Skin epidermis (tissue), 12 donors: ENCODE measurements at regions not wholly inside any gene's neighbourhood (a gene's known extent, or its start where the extent isn't known, plus 50 kb on each side); places are given as distances from the start of the nearest gene placed in this dataset.

Source experiments
- H3K27ac ChIP-seq, 21 experiments: fragments of 200-600 bp; sonication (generic) in 11 of 21; one replicate each; pipeline ENCODE4 v1.5.0; 2020; ENCODE audit warnings: mild to moderate bottlenecking in 3 of 21, inconsistent platforms in 2 of 21, moderate library complexity in 2 of 21
- H3K4me3 ChIP-seq, 7 experiments: fragments of 200-600 bp; sonication (generic) in 2 of 7; one replicate each; pipeline ENCODE4 v1.5.0; 2020; ENCODE audit warnings: inconsistent platforms in 2 of 7, mild to moderate bottlenecking in 2 of 7, moderate library complexity in 1 of 7

DNA sequence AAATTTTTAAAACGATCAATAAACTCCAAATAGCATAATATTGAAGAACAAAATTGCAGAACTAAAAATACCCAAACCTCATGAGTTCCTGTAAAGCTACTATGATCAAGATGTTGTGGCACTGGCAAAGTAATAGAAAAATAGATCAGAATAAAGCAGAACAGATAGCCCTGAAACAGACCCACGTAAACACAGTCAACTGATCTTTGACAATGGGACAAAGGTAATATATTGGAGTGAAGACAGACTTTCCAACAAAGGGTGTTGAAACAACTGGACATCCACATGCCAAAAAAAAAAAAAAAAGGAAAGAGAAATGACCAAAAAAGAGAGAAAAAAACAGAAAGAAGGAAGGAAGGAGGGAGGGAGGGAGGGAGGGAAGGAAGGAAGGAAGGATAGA, 138.7 kb downstream of the IRS2 start:
- Histone ChIP-seq H3K4me3 (no peak overlapping the region), H3K27ac (no peak overlapping the region)

GRCh38 chr13:109647053-109647452, 139.3 kb downstream of the IRS2 start:
- H3K27ac ChIP-seq = no peak overlapping the region
- H3K4me3 ChIP-seq = no peak overlapping the region

GRCh38 chr13:109646423-109646822, 140.0 kb downstream of the IRS2 start:
- Histone ChIP-seq H3K27ac (no peak overlapping the region), H3K4me3 (no peak overlapping the region)

- Histone ChIP-seq H3K27ac (no peak overlapping the region), H3K4me3 (no peak overlapping the region)
Measured at GRCh38 chr13:109645831-109646230, 140.6 kb downstream of the IRS2 start.

- Histone ChIP-seq H3K4me3 (no peak overlapping the region), H3K27ac (no peak overlapping the region)
Measured at GRCh38 chr13:109644956-109645355, 141.4 kb downstream of the IRS2 start.

- Histone ChIP-seq H3K4me3 (no peak overlapping the region), H3K27ac (no peak overlapping the region)
Measured at GRCh38 chr13:109644069-109644750, 142.2 kb downstream of the IRS2 start.

- no peak overlapping the region for H3K27ac ChIP-seq
- H3K4me3 ChIP-seq = no peak overlapping the region
Measured at GRCh38 chr13:109642358-109642757, 144.0 kb downstream of the IRS2 start.

GRCh38 chr13:109636736-109637135, 149.6 kb downstream of the IRS2 start:
- Histone ChIP-seq H3K27ac (no peak overlapping the region), H3K4me3 (no peak overlapping the region)

DNA sequence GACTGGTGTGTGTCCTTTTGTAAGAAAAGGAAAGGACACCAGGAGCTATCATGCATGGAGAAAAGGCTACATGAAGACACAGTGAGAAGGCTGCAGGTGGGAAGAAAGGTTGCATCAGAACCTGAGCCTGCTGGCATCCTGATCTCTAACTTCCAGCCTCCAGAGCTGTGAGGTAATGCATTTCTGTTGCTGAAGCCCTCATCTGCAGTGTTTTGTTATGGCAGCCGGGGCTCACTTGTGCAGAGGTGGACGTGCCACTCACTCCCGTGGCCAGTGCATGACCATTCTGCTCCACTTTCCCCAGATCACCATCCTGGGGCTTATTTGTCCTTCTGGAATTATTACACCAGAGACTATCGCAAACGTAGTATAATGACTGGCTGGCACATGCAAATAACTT, 155.3 kb downstream of the IRS2 start:
- Histone ChIP-seq H3K27ac (no peak overlapping the region), H3K4me3 (no peak overlapping the region)

DNA sequence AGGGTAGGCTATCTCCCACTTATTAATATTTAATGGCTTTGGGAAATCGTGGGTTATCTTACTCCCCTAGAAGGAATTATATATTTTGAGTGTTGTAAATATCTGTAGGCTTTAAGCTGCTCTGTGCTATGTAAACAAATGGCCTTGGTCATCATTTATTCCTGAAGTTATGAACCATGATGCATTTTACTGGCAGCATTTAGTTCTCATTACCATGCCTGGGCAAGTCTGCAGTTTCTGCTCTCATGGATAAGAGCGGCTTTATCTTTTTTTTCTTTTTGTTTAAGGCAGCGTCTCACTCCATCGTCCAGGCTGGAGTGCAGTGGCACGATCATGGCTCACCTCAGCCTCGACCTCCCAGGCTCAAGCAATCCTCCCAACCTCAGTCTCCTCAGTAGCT, 156.1 kb downstream of the IRS2 start:
- Histone ChIP-seq H3K27ac (no peak overlapping the region), H3K4me3 (no peak overlapping the region)

- Histone ChIP-seq H3K27ac (no peak overlapping the region), H3K4me3 (no peak overlapping the region)
Measured at GRCh38 chr13:109629737-109630136, 156.6 kb downstream of the IRS2 start.

DNA sequence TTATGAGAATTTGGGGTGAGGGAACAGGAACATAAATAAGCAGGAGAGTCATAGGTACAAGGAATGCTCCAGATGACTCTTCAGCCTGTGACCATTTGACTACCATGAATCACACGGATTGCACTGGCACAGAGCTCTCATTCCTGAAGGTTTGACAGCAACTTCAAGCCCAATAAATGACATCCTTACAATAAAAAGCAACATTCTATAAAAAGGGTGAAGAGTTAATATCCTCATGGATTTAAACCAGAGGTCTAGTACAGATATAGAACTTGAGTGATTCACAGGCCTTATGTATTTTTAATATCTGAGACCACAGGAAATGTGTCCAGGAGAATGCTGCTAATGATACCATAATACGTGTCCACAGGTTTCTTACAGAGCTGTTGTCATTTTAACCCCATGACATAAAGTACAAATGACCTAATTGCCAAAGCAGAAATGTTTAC, 158.1 kb downstream of the IRS2 start:
- Histone ChIP-seq H3K4me3 (no peak overlapping the region), H3K27ac (no peak overlapping the region)

DNA sequence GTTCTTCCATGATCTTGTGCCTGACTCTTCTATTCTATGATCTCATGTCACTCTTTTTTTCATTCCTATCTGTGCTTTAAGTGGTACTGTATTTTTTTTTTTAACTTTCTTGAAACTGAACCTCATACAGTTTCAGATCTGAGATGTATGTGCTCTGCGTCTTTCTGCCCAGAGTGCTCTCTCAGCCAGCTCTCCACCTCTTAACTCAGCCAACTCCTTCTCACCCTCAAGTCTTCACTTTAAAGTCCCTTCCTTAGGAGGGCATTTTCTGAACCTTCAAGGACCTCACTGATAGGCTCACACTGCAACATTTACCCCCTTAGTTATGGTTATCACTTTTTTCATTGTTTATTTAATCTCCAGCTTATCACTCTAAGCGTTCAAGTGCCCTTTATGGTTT, 158.7 kb downstream of the IRS2 start:
- Histone ChIP-seq H3K4me3 (no peak overlapping the region), H3K27ac (no peak overlapping the region)

GRCh38 chr13:109626386-109627171, 159.8 kb downstream of the IRS2 start:
- H3K27ac ChIP-seq = no peak overlapping the region
- no peak overlapping the region for H3K4me3 ChIP-seq

DNA sequence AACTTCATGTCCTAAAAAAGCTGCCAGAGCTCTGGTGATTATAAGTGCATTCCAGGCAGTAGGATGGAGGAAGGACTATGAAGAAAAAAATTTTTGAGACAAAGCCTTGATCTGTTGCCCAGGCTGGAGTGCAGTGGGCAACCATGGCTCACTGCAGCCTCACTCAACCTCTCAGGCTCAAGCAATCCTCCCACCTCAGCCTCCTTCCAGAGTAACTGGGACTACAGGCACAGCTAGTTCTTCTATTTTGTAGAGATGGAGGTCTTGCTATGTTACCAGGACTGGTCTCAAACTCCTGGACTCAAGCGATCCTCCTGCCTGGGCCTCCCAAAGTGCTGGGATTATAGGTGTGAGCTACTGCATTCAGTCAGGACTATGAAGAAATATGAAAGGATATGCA, 161.2 kb downstream of the IRS2 start:
- no peak overlapping the region for H3K27ac ChIP-seq

GRCh38 chr13:109622006-109622405, 164.4 kb downstream of the IRS2 start:
- no peak overlapping the region for H3K27ac ChIP-seq

More for the DNA sequence above, 161.2 kb downstream of the IRS2 start:
- no peak overlapping the region for H3K4me3 ChIP-seq

DNA sequence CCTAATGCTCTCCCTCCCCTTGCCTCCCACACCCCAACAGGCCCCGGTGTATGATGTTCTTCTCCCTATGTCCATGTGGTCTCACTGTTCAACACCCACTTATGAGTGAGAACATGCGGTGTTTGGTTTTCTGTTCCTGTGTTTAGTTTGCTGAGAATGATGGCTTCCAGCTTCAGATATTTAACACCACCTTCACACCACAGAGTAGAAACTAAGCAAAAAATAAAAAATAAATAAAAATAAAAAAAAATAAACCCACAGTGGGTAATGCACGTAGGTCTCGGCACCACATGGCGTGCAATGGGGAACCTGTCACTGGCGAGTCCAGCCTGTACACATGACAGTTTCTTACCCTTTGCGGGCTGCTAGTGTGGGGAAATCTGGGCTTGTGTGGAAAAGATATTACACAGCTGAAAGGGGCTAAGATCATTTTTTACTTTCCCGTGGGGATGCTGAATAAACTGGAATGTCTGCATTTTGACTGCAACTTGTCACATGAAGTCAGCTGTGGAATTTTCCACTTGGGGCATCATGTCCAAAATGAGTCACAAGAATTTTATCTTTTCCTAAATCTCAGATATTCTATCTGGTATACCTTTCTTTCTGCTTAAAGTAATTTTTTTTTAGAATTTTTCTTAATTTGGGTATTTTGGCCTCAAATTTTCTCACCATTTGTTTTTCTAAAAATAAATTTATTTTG, 170.5 kb downstream of the IRS2 start:
- Histone ChIP-seq H3K4me3 (no peak overlapping the region), H3K27ac (no peak overlapping the region)

More at GRCh38 chr13:109622006-109622405, 164.4 kb downstream of the IRS2 start:
- no peak overlapping the region for H3K4me3 ChIP-seq

GRCh38 chr13:109611912-109612691, 174.3 kb downstream of the IRS2 start:
- Histone ChIP-seq H3K27ac (no peak overlapping the region), H3K4me3 (no peak overlapping the region)

DNA sequence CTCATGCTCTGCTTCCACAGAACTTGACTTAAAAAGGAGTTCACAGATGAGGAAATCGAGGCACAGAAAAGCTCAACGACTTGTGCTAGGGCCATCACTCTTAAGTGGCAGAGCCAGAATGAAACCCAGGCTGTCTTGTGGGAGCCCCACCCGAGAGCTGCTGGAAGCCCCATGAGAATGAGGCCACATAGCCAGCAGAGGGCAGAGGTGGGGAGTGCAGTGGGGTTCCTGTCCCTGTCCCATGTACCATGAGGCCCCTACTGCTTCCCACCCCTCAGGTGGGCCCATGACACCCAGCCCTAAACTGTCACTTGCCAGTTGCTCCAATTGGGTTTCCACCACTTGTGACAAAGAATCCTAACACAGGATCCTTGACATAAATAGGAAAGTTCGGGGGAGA, 175.9 kb downstream of the IRS2 start:
- Histone ChIP-seq H3K4me3 (no peak overlapping the region), H3K27ac (no peak overlapping the region)

- no peak overlapping the region for H3K4me3 ChIP-seq
Measured at GRCh38 chr13:109608503-109608902, 177.9 kb downstream of the IRS2 start.

More at GRCh38 chr13:109608503-109608902, 177.9 kb downstream of the IRS2 start:
- no peak overlapping the region for H3K27ac ChIP-seq
